Activated naive CD4-positive, alpha-beta T cell treated with anti-CD3 and anti-CD28 coated beads, Interleukin-2, amount 10 ng/mL, durations not matched to agents 7 days and 5 days (primary cell): ENCODE measurements at regions not wholly inside any gene's neighbourhood (a gene's known extent, or its start where the extent isn't known, plus 50 kb on each side); places are given as distances from the start of the nearest gene placed in this dataset.

Experiments used
- CTCF ChIA-PET: fragments of 350-600 bp; sonication (Branson Sonifier 250); formaldehyde crosslinking; loops from one replicate; lab custom pipeline; 2021; ENCODE audit warnings: antibody characterized with exemption; lab: Charles Lee
- DNase-seq: peaks from one replicate; pipeline ENCODE4 v3.0.0-alpha.2; 2020
- H3K27ac Mint-ChIP-seq: one replicate; pipeline ENCODE4 v1.8.0; 2021; ENCODE audit warnings: mild to moderate bottlenecking, moderate library complexity, mixed read lengths
- H3K27me3 Mint-ChIP-seq: one replicate; pipeline ENCODE4 v1.8.0; 2021; ENCODE audit warnings: mild to moderate bottlenecking, mixed read lengths
- H3K36me3 Mint-ChIP-seq: one replicate; pipeline ENCODE4 v1.8.0; 2021; ENCODE audit warnings: mixed read lengths
- H3K4me1 Mint-ChIP-seq: one replicate; pipeline ENCODE4 v1.8.0; 2021; ENCODE audit warnings: mixed read lengths
- H3K4me3 Mint-ChIP-seq: one replicate; pipeline ENCODE4 v1.8.0; 2021; ENCODE audit warnings: mild to moderate bottlenecking, moderate library complexity, mixed read lengths
- H3K9me3 Mint-ChIP-seq: one replicate; pipeline ENCODE4 v1.8.0; 2021; ENCODE audit warnings: mixed read lengths

- Mint-ChIP-seq H3K27ac (no peak overlapping the region), H3K4me3 (no peak overlapping the region), H3K36me3 (no peaks in the 10 kb centered on the region), H3K9me3 (peaks cover 2% of the 10 kb centered on the region), H3K27me3 (no peaks in the 10 kb centered on the region), H3K4me1 (no peaks in the 10 kb centered on the region)
- CTCF ChIA-PET: no interaction called here
- no peak for DNase-seq
Measured at GRCh38 chr7:80362677-80363076, 149.2 kb downstream of the GNAT3 start.

GRCh38 chr7:80362010-80362618 is 149.8 kb downstream of the GNAT3 start:
- H3K36me3 Mint-ChIP-seq: no peaks in the 10 kb centered on the region
- no peaks in the 10 kb centered on the region for H3K4me1 Mint-ChIP-seq
- CTCF ChIA-PET: no interaction called here
- H3K9me3 Mint-ChIP-seq: peaks cover 2% of the 10 kb centered on the region
- no peaks in the 10 kb centered on the region for H3K27me3 Mint-ChIP-seq
- H3K4me3 Mint-ChIP-seq: no peak overlapping the region
- DNase-seq: no peak
- no peak overlapping the region for H3K27ac Mint-ChIP-seq

GRCh38 chr7:80359476-80359875 is 152.4 kb downstream of the GNAT3 start:
- CTCF ChIA-PET: no interaction called here
- Mint-ChIP-seq H3K36me3 (no peaks in the 10 kb centered on the region), H3K27ac (no peak overlapping the region), H3K27me3 (no peaks in the 10 kb centered on the region), H3K4me1 (no peaks in the 10 kb centered on the region), H3K4me3 (no peak overlapping the region), H3K9me3 (no peaks in the 10 kb centered on the region)
- DNase-seq: no peak

- H3K27me3 Mint-ChIP-seq: no peaks in the 10 kb centered on the region
- H3K4me3 Mint-ChIP-seq: no peak overlapping the region
- no peaks in the 10 kb centered on the region for H3K36me3 Mint-ChIP-seq
Measured at GRCh38 chr7:80359029-80359428, 152.8 kb downstream of the GNAT3 start.

GRCh38 chr7:80357530-80357929 is 154.3 kb downstream of the GNAT3 start:
- no peaks in the 10 kb centered on the region for H3K9me3 Mint-ChIP-seq
- no peak overlapping the region for H3K4me3 Mint-ChIP-seq
- H3K27me3 Mint-ChIP-seq: no peaks in the 10 kb centered on the region
- CTCF ChIA-PET: no interaction called here
- DNase-seq: no peak
- no peak overlapping the region for H3K27ac Mint-ChIP-seq
- H3K4me1 Mint-ChIP-seq: no peaks in the 10 kb centered on the region
- no peaks in the 10 kb centered on the region for H3K36me3 Mint-ChIP-seq

More at GRCh38 chr7:80359029-80359428, 152.8 kb downstream of the GNAT3 start:
- CTCF ChIA-PET: no interaction called here
- DNase-seq: no peak
- Mint-ChIP-seq H3K4me1 (no peaks in the 10 kb centered on the region), H3K9me3 (no peaks in the 10 kb centered on the region), H3K27ac (no peak overlapping the region)

GRCh38 chr7:80350430-80350829 is 161.4 kb downstream of the GNAT3 start:
- Mint-ChIP-seq H3K9me3 (no peaks in the 10 kb centered on the region), H3K4me1 (no peaks in the 10 kb centered on the region), H3K27ac (no peak overlapping the region), H3K4me3 (no peak overlapping the region), H3K27me3 (no peaks in the 10 kb centered on the region), H3K36me3 (no peaks in the 10 kb centered on the region)
- no peak for DNase-seq
- CTCF ChIA-PET: no interaction called here

- no peaks in the 10 kb centered on the region for H3K9me3 Mint-ChIP-seq
- no peak overlapping the region for H3K4me3 Mint-ChIP-seq
- DNase-seq: no peak
- H3K27me3 Mint-ChIP-seq: no peaks in the 10 kb centered on the region
- H3K4me1 Mint-ChIP-seq: no peaks in the 10 kb centered on the region
- CTCF ChIA-PET: no interaction called here
- H3K27ac Mint-ChIP-seq: no peak overlapping the region
- H3K36me3 Mint-ChIP-seq: no peaks in the 10 kb centered on the region
Measured at GRCh38 chr7:80348223-80348622, 163.6 kb downstream of the GNAT3 start.

- Mint-ChIP-seq H3K27me3 (no peaks in the 10 kb centered on the region), H3K27ac (no peak overlapping the region), H3K4me3 (no peak overlapping the region), H3K4me1 (no peaks in the 10 kb centered on the region), H3K9me3 (no peaks in the 10 kb centered on the region), H3K36me3 (no peaks in the 10 kb centered on the region)
- no peak for DNase-seq
- CTCF ChIA-PET: interaction anchor here (0.7 kb wide), 1 partner anchor 45 kb away, joined by 3 read pairs; no protein-coding TSS in a partner anchor
Measured at GRCh38 chr7:80347173-80347572, 164.7 kb downstream of the GNAT3 start.

GRCh38 chr7:80346704-80347103 is 165.2 kb downstream of the GNAT3 start:
- Mint-ChIP-seq H3K36me3 (no peaks in the 10 kb centered on the region), H3K9me3 (no peaks in the 10 kb centered on the region), H3K4me1 (no peaks in the 10 kb centered on the region), H3K4me3 (no peak overlapping the region), H3K27ac (no peak overlapping the region), H3K27me3 (no peaks in the 10 kb centered on the region)
- CTCF ChIA-PET: interaction anchor here (0.7 to 1.1 kb wide), 2 partner anchors 10 to 46 kb away, joined by 3 read pairs; no protein-coding TSS in a partner anchor
- DNase-seq: no peak

- H3K9me3 Mint-ChIP-seq: no peaks in the 10 kb centered on the region
- DNase-seq: no peak
- no peak overlapping the region for H3K27ac Mint-ChIP-seq
- H3K27me3 Mint-ChIP-seq: no peaks in the 10 kb centered on the region
- no peaks in the 10 kb centered on the region for H3K4me1 Mint-ChIP-seq
- no peak overlapping the region for H3K4me3 Mint-ChIP-seq
- no peaks in the 10 kb centered on the region for H3K36me3 Mint-ChIP-seq
- CTCF ChIA-PET: interaction anchor here (0.8 kb wide), 1 partner anchor 10 kb away, joined by 3 read pairs; no protein-coding TSS in a partner anchor
Measured at GRCh38 chr7:80335511-80336231, 176.2 kb downstream of the GNAT3 start.

- CTCF ChIA-PET: no interaction called here
- H3K4me1 Mint-ChIP-seq: no peaks in the 10 kb centered on the region
- no peak overlapping the region for H3K27ac Mint-ChIP-seq
- H3K36me3 Mint-ChIP-seq: no peaks in the 10 kb centered on the region
- no peaks in the 10 kb centered on the region for H3K9me3 Mint-ChIP-seq
- no peak overlapping the region for H3K4me3 Mint-ChIP-seq
- no peak for DNase-seq
- no peaks in the 10 kb centered on the region for H3K27me3 Mint-ChIP-seq
Measured at GRCh38 chr7:80334908-80335307, 177.0 kb downstream of the GNAT3 start.

- no peaks in the 10 kb centered on the region for H3K9me3 Mint-ChIP-seq
- no peak overlapping the region for H3K4me3 Mint-ChIP-seq
- CTCF ChIA-PET: no interaction called here
- no peaks in the 10 kb centered on the region for H3K36me3 Mint-ChIP-seq
- DNase-seq: no peak
- no peaks in the 10 kb centered on the region for H3K4me1 Mint-ChIP-seq
- no peak overlapping the region for H3K27ac Mint-ChIP-seq
- H3K27me3 Mint-ChIP-seq: no peaks in the 10 kb centered on the region
Measured at GRCh38 chr7:80334196-80334595, 177.7 kb downstream of the GNAT3 start.

- no peak for DNase-seq
- Mint-ChIP-seq H3K36me3 (no peaks in the 10 kb centered on the region), H3K9me3 (no peaks in the 10 kb centered on the region), H3K27me3 (no peaks in the 10 kb centered on the region), H3K4me1 (no peaks in the 10 kb centered on the region), H3K27ac (no peak overlapping the region), H3K4me3 (no peak overlapping the region)
- CTCF ChIA-PET: no interaction called here
Measured at GRCh38 chr7:80333040-80333439, 178.8 kb downstream of the GNAT3 start.

- DNase-seq: no peak
- CTCF ChIA-PET: no interaction called here
- Mint-ChIP-seq H3K36me3 (no peaks in the 10 kb centered on the region), H3K4me1 (no peaks in the 10 kb centered on the region), H3K4me3 (no peak overlapping the region), H3K27me3 (no peaks in the 10 kb centered on the region), H3K27ac (no peak overlapping the region), H3K9me3 (no peaks in the 10 kb centered on the region)
Measured at GRCh38 chr7:80330434-80330833, 181.4 kb downstream of the GNAT3 start.

GRCh38 chr7:80324032-80324431 is 187.8 kb downstream of the GNAT3 start:
- no peak for DNase-seq
- Mint-ChIP-seq H3K9me3 (no peaks in the 10 kb centered on the region), H3K36me3 (no peaks in the 10 kb centered on the region), H3K4me3 (no peak overlapping the region), H3K4me1 (no peaks in the 10 kb centered on the region), H3K27me3 (no peaks in the 10 kb centered on the region), H3K27ac (no peak overlapping the region)
- CTCF ChIA-PET: no interaction called here
